GM12873 (cell line): ENCODE measurements at regions not wholly inside any gene's neighbourhood (a gene's known extent, or its start where the extent isn't known, plus 50 kb on each side); places are given as distances from the start of the nearest gene placed in this dataset.

ENCODE experiments used
- TF ChIP-seq, protein P1 (sequence below): IDR thresholded peaks from 2 replicates; pipeline ENCODE4 v1.5.1; 2012; ENCODE audit warnings: low read depth, mild to moderate bottlenecking, moderate library complexity, low read length, control low read depth; ENCODE audit not compliant: insufficient read depth; ENCODE audit errors: missing control alignments

DNA sequence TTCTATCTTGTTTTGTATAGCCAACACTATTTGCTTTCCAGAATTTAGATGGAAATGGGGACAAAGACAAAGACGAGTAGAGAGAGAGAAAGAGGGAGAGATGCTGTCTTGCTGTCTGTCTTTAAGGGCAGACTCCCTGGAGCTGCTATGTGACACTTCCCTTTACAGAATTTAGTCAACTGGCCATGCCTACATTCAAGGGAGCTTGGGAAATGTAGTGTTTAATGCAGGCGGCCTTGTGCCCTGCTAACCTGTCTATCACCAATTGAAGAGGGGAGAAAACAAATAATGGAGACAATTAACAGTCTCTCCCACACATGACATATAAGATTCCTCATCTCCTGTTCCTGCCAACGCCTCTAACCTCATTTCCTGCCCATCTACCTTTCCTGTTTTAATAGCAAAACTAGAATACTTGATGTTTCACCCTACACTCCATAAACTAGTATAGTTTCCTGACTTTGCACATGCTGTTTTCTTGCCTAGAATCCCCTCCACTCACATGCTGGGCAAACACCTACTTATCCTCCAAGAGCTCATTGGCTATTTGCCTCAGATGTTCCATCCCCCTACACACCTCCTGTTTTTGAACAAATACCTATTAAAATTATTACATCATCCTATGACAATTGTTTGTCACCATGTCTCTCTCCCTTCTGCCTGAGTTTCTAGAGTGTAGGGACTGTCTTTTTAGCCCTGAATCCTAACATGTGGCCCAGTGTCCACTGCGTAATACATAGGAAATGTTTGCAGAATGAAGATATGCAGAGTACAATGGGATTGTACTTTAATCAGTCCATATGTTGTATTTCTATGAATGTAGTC, 117.2 kb downstream of the SLC25A24 start:
- TF ChIP-seq, protein P1, sequence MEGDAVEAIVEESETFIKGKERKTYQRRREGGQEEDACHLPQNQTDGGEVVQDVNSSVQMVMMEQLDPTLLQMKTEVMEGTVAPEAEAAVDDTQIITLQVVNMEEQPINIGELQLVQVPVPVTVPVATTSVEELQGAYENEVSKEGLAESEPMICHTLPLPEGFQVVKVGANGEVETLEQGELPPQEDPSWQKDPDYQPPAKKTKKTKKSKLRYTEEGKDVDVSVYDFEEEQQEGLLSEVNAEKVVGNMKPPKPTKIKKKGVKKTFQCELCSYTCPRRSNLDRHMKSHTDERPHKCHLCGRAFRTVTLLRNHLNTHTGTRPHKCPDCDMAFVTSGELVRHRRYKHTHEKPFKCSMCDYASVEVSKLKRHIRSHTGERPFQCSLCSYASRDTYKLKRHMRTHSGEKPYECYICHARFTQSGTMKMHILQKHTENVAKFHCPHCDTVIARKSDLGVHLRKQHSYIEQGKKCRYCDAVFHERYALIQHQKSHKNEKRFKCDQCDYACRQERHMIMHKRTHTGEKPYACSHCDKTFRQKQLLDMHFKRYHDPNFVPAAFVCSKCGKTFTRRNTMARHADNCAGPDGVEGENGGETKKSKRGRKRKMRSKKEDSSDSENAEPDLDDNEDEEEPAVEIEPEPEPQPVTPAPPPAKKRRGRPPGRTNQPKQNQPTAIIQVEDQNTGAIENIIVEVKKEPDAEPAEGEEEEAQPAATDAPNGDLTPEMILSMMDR: no peak

DNA sequence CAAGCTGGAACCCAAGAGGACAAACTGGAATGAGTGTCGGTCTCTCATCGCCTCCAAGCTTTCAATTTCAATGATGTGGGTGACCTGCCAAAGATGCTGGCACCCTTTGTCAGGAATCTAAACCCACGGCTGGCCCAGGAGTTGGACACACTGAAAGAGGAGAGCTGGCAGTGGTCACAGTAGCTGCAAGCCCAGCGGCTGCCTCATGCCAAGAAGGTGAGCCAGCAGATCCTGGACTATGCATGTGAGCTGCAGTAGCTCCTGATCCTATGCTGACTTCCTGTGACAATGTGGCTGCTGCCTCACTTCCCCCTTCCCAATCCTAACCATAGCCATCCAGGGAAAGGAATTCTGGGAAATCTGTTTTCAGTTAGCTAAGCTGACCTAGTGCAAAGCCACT, 117.0 kb upstream of the VAV3 start:
- TF ChIP-seq, protein P1: no peak

DNA sequence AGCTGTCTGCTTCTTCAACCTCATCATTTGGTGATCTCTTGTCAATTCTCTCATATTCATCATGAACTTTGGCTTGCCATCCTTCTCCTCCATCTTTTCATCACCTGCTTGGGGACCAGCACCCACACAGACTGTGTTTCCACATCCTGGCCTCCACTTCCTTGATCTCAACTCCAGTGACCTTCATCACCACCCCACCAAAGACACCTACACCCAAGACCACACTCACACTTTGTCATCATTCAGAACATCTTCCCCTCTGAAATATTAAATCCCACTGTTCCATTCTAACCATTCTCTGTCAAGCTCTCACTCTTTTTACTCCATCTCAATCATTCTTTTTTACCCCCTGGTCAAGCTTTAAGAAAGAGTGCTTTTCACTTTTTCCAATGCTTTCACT, 115.5 kb upstream of the VAV3 start:
- TF ChIP-seq, protein P1: no peak

DNA sequence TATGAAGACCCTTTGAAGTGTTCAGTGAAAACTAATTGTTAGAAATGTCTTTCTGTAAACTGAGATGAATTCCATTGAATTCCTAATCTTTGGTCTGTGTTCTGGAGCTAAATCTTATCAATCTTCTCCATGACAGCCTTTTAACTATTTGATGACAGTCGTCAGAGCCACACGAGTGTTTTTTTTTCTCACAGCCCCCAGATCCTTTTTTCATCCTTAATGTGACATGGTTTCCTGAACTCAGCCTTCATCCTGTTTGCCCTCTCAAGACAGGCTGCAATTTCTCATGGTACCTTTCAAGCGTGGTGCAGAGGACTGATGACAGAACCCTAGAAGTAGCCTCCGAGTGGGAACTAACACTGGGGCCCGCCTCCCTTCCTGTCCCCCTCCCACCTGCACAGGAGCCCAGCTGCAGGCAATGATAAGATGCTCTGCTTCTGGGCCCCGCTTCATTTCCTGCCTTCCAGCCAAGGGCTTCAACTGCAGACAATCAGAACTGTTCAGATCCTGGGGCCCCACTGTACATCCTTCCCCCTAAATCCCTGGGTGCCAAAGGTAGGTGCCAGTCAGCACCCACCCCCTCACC, 114.6 kb upstream of the VAV3 start:
- TF ChIP-seq, protein P1: no peak

DNA sequence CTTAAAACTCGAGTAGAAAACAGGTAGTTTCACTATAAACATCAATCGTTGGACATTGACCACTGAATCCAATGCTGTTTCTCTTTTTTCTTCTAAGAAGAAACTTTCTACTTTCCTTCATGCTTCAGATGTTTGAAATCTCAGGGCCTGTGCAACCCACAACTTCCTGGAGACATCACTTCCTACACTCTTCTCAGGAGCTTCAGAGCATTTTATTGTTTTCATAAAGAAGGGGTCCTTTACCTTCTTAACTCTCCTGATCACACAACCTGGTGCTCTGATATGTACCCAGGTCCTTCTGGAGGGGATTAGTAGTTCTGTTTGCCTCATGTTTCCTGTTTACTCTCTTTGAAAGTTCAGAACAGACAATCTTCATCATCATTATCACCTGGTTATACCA, 113.0 kb upstream of the VAV3 start:
- TF ChIP-seq, protein P1: no peak

DNA sequence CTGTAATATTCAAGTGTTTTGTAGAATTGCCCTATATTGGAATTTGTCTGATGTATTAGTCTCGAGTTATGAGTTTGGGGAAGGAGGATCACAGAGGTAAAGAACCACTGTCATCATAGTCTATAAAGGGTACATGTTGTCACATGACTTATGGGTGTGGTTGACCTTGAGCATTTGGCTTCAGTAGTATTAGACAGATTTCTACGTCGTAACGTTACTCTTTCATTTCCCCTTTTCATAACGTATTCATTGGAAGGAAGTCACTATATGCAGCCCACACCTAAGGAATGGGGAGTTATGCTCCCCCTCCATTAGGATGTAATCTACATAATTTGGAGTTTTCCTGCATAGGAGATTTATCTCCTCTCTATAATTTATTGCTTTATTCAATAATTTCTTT, 110.1 kb upstream of the VAV3 start:
- TF ChIP-seq, protein P1: no peak

DNA sequence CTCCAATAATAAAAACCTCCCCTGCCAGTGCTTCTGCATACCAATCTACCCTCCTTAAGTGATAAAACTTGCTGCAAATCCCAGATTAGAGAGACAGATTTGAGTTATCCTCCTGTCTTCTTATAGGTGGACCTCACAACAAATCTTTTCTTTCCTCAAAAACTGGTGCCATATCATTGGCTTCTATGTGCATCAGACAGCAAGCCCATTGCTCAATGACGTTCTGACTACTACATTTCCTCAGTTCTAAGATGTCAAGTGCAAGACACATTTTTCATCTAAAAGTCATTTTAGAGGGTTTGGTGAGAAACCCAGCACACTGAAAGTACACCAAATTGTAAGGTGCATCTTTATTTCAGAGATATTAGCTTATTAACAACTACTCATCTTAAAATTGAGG, 107.8 kb upstream of the VAV3 start:
- TF ChIP-seq, protein P1: no peak
